ENCODE measurements at regions not wholly inside any gene's neighbourhood (a gene's known extent, or its start where the extent isn't known, plus 50 kb on each side); places are given as distances from the start of the nearest gene placed in this dataset.
"Not testable (repeated sequence)": the region's sequence is repeated elsewhere in the genome, so short reads cannot be mapped to it uniquely, and the experiment has no call there.

DNA sequence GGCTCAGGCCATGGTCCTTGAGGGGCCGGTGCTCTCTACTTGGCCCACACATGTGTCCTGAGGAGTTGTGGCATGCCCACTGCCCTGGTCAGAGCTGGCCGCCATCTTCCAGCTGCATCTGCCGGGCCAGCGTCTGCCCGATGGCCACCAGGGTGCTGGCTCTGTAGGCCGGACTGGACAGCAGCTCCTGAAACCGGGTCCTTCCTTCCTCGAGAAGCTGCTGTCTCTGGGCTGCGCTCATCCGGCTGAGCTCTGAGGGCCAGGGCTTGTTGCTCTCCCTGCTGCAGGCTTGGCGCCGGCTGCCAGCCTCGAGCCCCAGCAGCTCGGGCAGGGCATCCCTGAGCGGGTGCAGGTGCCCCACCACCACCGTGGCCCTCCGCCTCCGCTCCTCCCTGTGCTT, 182.1 kb downstream of the POTEC start:
- TF ChIP-seq EZH2phosphoT487, CTCF (IDR thresholded peaks at IDR 0.05; ENCODE audit: low read length): not testable (repeated sequence)

All from MM.1S (cell line).